ENCODE measurements at regions not wholly inside any gene's neighbourhood (a gene's known extent, or its start where the extent isn't known, plus 50 kb on each side); places are given as distances from the start of the nearest gene placed in this dataset.

DNA sequence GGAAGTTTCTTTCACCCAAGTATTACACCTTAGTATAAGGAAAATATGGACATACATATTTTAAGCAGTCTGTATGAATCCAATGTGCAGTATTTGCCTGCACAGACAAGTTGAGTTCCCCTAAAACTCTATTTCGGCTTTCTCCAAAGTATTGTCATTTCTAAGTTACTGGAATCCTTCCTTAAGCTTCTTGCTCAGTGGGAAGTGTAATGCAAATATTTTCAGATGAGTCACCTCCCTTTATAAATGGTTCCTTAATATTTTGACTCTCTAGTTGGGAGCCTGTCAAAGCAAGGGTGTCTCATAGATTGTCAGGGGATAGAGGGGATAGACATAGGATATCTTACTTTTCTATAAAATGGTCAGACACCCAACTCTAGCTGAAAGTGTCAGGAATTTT, 178.6 kb downstream of the NAA11 start:
- H3K27me3 Mint-ChIP-seq, result no peaks in the 10 kb centered on the region
- H3K4me3 ChIP-seq (ENCODE audit: low read length), result no peak overlapping the region
- DNase-seq (no peak), ATAC-seq (ENCODE audit: poor library complexity) (no peak)
- H3K27ac ChIP-seq (ENCODE audit: low read depth in 1 of 2, low read length in 2 of 2), result no peak overlapping the region
- no peaks in the 10 kb centered on the region for H3K4me1 ChIP-seq (ENCODE audit: insufficient read depth, low read length)
- no peaks in the 10 kb centered on the region for H3K9me3 ChIP-seq (ENCODE audit: control insufficient read depth in 1 of 2, insufficient read depth in 1 of 2, low read length in 2 of 2)
- H3K4me1 Mint-ChIP-seq (ENCODE audit: low read depth), result no peaks in the 10 kb centered on the region
- H3K27ac Mint-ChIP-seq, result no peak overlapping the region
- H3K36me3 Mint-ChIP-seq (ENCODE audit: low read depth), result no peaks in the 10 kb centered on the region
- TF ChIP-seq, protein P1, sequence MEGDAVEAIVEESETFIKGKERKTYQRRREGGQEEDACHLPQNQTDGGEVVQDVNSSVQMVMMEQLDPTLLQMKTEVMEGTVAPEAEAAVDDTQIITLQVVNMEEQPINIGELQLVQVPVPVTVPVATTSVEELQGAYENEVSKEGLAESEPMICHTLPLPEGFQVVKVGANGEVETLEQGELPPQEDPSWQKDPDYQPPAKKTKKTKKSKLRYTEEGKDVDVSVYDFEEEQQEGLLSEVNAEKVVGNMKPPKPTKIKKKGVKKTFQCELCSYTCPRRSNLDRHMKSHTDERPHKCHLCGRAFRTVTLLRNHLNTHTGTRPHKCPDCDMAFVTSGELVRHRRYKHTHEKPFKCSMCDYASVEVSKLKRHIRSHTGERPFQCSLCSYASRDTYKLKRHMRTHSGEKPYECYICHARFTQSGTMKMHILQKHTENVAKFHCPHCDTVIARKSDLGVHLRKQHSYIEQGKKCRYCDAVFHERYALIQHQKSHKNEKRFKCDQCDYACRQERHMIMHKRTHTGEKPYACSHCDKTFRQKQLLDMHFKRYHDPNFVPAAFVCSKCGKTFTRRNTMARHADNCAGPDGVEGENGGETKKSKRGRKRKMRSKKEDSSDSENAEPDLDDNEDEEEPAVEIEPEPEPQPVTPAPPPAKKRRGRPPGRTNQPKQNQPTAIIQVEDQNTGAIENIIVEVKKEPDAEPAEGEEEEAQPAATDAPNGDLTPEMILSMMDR (IDR thresholded peaks at IDR 0.05), result no peak
- intact Hi-C loops (cut with DNase I, micrococcal nuclease), result no loop called here
- H3K9me3 Mint-ChIP-seq, result peaks cover 2% of the 10 kb centered on the region
- no peaks in the 10 kb centered on the region for H3K36me3 ChIP-seq (ENCODE audit: insufficient read depth, low read length)
- no peak overlapping the region for H3K4me3 Mint-ChIP-seq
- ChIA-PET CTCF (no interaction called here), POLR2A (no interaction called here)
- no peaks in the 10 kb centered on the region for H3K27me3 ChIP-seq (ENCODE audit: control insufficient read depth in 1 of 2, insufficient read depth in 2 of 2, low read length in 2 of 2)

DNA sequence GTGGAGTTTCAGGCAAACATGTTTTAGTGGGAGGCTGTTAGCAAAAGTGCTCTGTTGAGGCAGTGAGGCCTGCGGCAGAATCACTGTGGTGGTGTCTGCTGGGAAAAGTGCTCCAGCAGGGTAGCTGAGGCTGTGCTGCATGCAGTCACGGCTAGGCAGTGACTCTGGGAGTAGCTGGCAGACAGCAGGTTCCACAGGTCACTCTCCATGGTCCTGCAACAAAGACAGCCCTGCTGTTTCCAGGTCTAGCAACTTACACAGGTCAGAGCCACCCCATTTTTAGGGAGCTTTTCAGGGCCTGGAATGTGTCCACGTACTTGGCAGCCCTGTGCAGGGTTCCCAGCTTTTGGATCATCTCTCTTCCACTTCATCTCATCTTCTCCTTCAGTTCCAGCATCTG, 184.3 kb downstream of the NAA11 start:
- ATAC-seq (ENCODE audit: poor library complexity) (no peak), DNase-seq (no peak)
- no peaks in the 10 kb centered on the region for H3K36me3 Mint-ChIP-seq (ENCODE audit: low read depth)
- Histone ChIP-seq H3K27me3 (ENCODE audit: control insufficient read depth in 1 of 2, insufficient read depth in 2 of 2, low read length in 2 of 2) (no peaks in the 10 kb centered on the region), H3K4me1 (ENCODE audit: insufficient read depth, low read length) (no peaks in the 10 kb centered on the region), H3K4me3 (ENCODE audit: low read length) (no peak overlapping the region), H3K9me3 (ENCODE audit: control insufficient read depth in 1 of 2, insufficient read depth in 1 of 2, low read length in 2 of 2) (peaks cover 0 to 6% of the 10 kb centered on the region in 2 experiments), H3K27ac (ENCODE audit: low read depth in 1 of 2, low read length in 2 of 2) (no peak overlapping the region), H3K36me3 (ENCODE audit: insufficient read depth, low read length) (no peaks in the 10 kb centered on the region)
- no peaks in the 10 kb centered on the region for H3K9me3 Mint-ChIP-seq
- H3K4me3 Mint-ChIP-seq, result no peak overlapping the region
- TF ChIP-seq, protein P1 (IDR thresholded peaks at IDR 0.05), result no peak
- no peak overlapping the region for H3K27ac Mint-ChIP-seq
- intact Hi-C loops (cut with DNase I, micrococcal nuclease), result no loop called here
- H3K27me3 Mint-ChIP-seq, result peaks cover 2% of the 10 kb centered on the region
- CTCF ChIA-PET, result no interaction called here
- H3K4me1 Mint-ChIP-seq (ENCODE audit: low read depth), result no peaks in the 10 kb centered on the region
- POLR2A ChIA-PET, result no interaction called here

DNA sequence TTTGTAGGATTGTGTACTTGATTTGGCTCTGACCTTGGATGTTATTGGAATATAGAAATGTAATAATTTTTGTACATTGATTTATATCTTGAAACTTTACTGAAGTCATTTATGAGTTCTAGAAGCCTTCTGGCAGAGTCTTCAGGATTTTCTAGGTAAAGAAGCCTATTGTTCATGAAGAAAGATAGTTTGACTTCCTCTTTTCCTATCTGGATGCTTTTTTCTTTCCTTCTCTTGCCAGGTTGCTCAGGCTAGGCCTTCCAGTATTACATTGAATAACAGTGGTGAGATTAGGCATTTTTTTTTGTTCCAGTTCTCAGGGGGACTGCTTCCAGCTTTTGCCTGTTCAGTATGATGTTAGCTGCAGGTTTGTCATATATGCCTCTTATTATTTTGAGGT, 191.1 kb downstream of the NAA11 start:
- CTCF ChIA-PET, result no interaction called here

More for the DNA sequence above, 191.1 kb downstream of the NAA11 start:
- Histone ChIP-seq H3K9me3 (ENCODE audit: control insufficient read depth in 1 of 2, insufficient read depth in 1 of 2, low read length in 2 of 2) (no peaks in the 10 kb centered on the region), H3K27ac (ENCODE audit: low read depth in 1 of 2, low read length in 2 of 2) (no peak overlapping the region), H3K27me3 (ENCODE audit: control insufficient read depth in 1 of 2, insufficient read depth in 2 of 2, low read length in 2 of 2) (no peaks in the 10 kb centered on the region), H3K4me1 (ENCODE audit: insufficient read depth, low read length) (no peaks in the 10 kb centered on the region), H3K36me3 (ENCODE audit: insufficient read depth, low read length) (no peaks in the 10 kb centered on the region), H3K4me3 (ENCODE audit: low read length) (no peak overlapping the region)
- Mint-ChIP-seq H3K36me3 (ENCODE audit: low read depth) (no peaks in the 10 kb centered on the region), H3K27me3 (peaks cover 5% of the 10 kb centered on the region), H3K27ac (no peak overlapping the region), H3K4me1 (ENCODE audit: low read depth) (no peaks in the 10 kb centered on the region), H3K4me3 (no peak overlapping the region), H3K9me3 (no peaks in the 10 kb centered on the region)
- TF ChIP-seq, protein P1 (IDR thresholded peaks at IDR 0.05), result no peak
- no peak for ATAC-seq (ENCODE audit: poor library complexity)
- no peak for DNase-seq
- intact Hi-C loops (cut with DNase I, micrococcal nuclease), result no loop called here
- POLR2A ChIA-PET, result no interaction called here
